ENCODE measurements at regions not wholly inside any gene's neighbourhood (a gene's known extent, or its start where the extent isn't known, plus 50 kb on each side); places are given as distances from the start of the nearest gene placed in this dataset.

- H3K36me3 ChIP-seq (ENCODE audit: insufficient read depth, low read length): no peaks in the 10 kb centered on the region
- no peak for DNase-seq (ENCODE audit: low spot score)
- no TSS peak for BruUV-seq (replicated peaks)
- H3K4me1 ChIP-seq (ENCODE audit: insufficient read depth, low read length, poor library complexity, severe bottlenecking): no peaks in the 10 kb centered on the region
- H3K9me3 ChIP-seq (ENCODE audit: low read length): no peaks in the 10 kb centered on the region
- no peak for TF ChIP-seq EZH2phosphoT487 (IDR thresholded peaks at IDR 0.05; ENCODE audit: borderline replicate concordance, low read depth, low read length)
- TF ChIP-seq CTCF (conservative IDR thresholded peaks at IDR 0.05; ENCODE audit: low read length): no peak
- H3K4me3 ChIP-seq (ENCODE audit: low read depth, low read length, poor library complexity, severe bottlenecking): no peak overlapping the region
- H2AFZ ChIP-seq (ENCODE audit: low read length): no peak overlapping the region
- H3K27ac ChIP-seq (ENCODE audit: low read depth, low read length, poor library complexity, severe bottlenecking): no peak overlapping the region
- no peaks in the 10 kb centered on the region for H3K79me2 ChIP-seq (ENCODE audit: insufficient read depth, low read depth, low read length)
- ChIA-PET CTCF (ENCODE audit: unreplicated experiment) (no interaction called here), POLR2A (no interaction called here)
- no peaks in the 10 kb centered on the region for H4K20me1 ChIP-seq (ENCODE audit: insufficient read depth, low read length)
- intact Hi-C loops (cut with micrococcal nuclease; ENCODE audit: unreplicated experiment): no loop called here
- H3K4me2 ChIP-seq (ENCODE audit: low read length): no peak overlapping the region
- H3K9me2 ChIP-seq (ENCODE audit: insufficient read depth, low read length): no peaks in the 10 kb centered on the region
Measured at GRCh38 chr7:88449410-88449809, 142.7 kb upstream of the STEAP4 start.

DNA sequence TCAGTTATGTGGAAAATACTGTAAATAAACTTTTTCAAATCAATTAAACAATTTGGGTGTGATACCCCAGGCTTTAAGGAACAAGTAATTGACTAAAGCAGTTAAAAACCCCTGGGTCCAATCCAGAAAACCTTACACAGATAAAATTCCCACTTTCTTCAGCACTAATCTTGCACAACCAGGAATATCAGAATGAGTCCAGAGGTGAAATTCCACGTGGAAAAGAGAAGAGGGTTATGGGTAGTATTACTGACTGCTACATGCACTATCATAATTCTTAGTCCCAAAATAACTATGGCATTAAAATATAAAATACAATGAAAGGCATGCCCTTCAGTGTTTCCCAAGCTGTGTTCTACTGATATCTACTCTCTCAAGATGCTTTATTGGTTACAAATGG lies 135.7 kb upstream of the STEAP4 start:
- intact Hi-C loops (cut with micrococcal nuclease; ENCODE audit: unreplicated experiment): no loop called here
- H3K4me3 ChIP-seq (ENCODE audit: low read depth, low read length, poor library complexity, severe bottlenecking): no peak overlapping the region
- CTCF ChIA-PET (ENCODE audit: unreplicated experiment): no interaction called here

GRCh38 chr7:88437132-88437531 lies 130.4 kb upstream of the STEAP4 start:
- ChIA-PET POLR2A (no interaction called here), CTCF (ENCODE audit: unreplicated experiment) (no interaction called here)
- TF ChIP-seq CTCF (conservative IDR thresholded peaks at IDR 0.05; ENCODE audit: low read length): no peak
- TF ChIP-seq EZH2phosphoT487 (IDR thresholded peaks at IDR 0.05; ENCODE audit: borderline replicate concordance, low read depth, low read length): no peak
- Histone ChIP-seq H3K4me2 (ENCODE audit: low read length) (no peak overlapping the region), H3K9me2 (ENCODE audit: insufficient read depth, low read length) (no peaks in the 10 kb centered on the region), H3K4me3 (ENCODE audit: low read depth, low read length, poor library complexity, severe bottlenecking) (no peak overlapping the region), H2AFZ (ENCODE audit: low read length) (no peak overlapping the region), H3K79me2 (ENCODE audit: insufficient read depth, low read depth, low read length) (no peaks in the 10 kb centered on the region), H3K9me3 (ENCODE audit: low read length) (no peaks in the 10 kb centered on the region), H3K27ac (ENCODE audit: low read depth, low read length, poor library complexity, severe bottlenecking) (no peak overlapping the region), H3K36me3 (ENCODE audit: insufficient read depth, low read length) (no peaks in the 10 kb centered on the region), H3K4me1 (ENCODE audit: insufficient read depth, low read length, poor library complexity, severe bottlenecking) (no peaks in the 10 kb centered on the region), H4K20me1 (ENCODE audit: insufficient read depth, low read length) (no peaks in the 10 kb centered on the region)
- intact Hi-C loops (cut with micrococcal nuclease; ENCODE audit: unreplicated experiment): no loop called here
- no TSS peak for BruUV-seq (replicated peaks)
- no peak for DNase-seq (ENCODE audit: low spot score)

More for the DNA sequence above, 135.7 kb upstream of the STEAP4 start:
- BruUV-seq (replicated peaks): no TSS peak
- no peak for TF ChIP-seq EZH2phosphoT487 (IDR thresholded peaks at IDR 0.05; ENCODE audit: borderline replicate concordance, low read depth, low read length)
- no peak for TF ChIP-seq CTCF (conservative IDR thresholded peaks at IDR 0.05; ENCODE audit: low read length)
- Histone ChIP-seq H4K20me1 (ENCODE audit: insufficient read depth, low read length) (no peaks in the 10 kb centered on the region), H3K36me3 (ENCODE audit: insufficient read depth, low read length) (no peaks in the 10 kb centered on the region), H3K4me2 (ENCODE audit: low read length) (no peak overlapping the region), H3K4me1 (ENCODE audit: insufficient read depth, low read length, poor library complexity, severe bottlenecking) (no peaks in the 10 kb centered on the region), H3K9me2 (ENCODE audit: insufficient read depth, low read length) (no peaks in the 10 kb centered on the region), H3K79me2 (ENCODE audit: insufficient read depth, low read depth, low read length) (no peaks in the 10 kb centered on the region), H3K9me3 (ENCODE audit: low read length) (no peaks in the 10 kb centered on the region), H3K27ac (ENCODE audit: low read depth, low read length, poor library complexity, severe bottlenecking) (no peak overlapping the region), H2AFZ (ENCODE audit: low read length) (no peak overlapping the region)
- no peak for DNase-seq (ENCODE audit: low spot score)
- POLR2A ChIA-PET: interaction anchor here (0.6 kb wide), 2 partner anchors 118 to 504 kb away, joined by 3 read pairs; no protein-coding TSS in a partner anchor

Data from OCI-LY7 (cell line).